Glutamatergic neuron (in vitro differentiated cells): ENCODE measurements at regions not wholly inside any gene's neighbourhood (a gene's known extent, or its start where the extent isn't known, plus 50 kb on each side); places are given as distances from the start of the nearest gene placed in this dataset.

Source experiments
- DNase-seq: peaks from one replicate; pipeline ENCODE4 v3.0.0; 2022
- H3K27ac Mint-ChIP-seq: one replicate; pipeline ENCODE4 v1.8.0; 2020; ENCODE audit warnings: mild to moderate bottlenecking, mixed read lengths, inconsistent platforms; ENCODE audit not compliant: unreplicated experiment
- H3K27me3 Mint-ChIP-seq: one replicate; pipeline ENCODE4 v1.8.0; 2020; ENCODE audit warnings: mild to moderate bottlenecking, moderate library complexity, mixed read lengths, inconsistent platforms; ENCODE audit not compliant: unreplicated experiment
- H3K36me3 Mint-ChIP-seq: one replicate; pipeline ENCODE4 v1.8.0; 2020; ENCODE audit warnings: mild to moderate bottlenecking, mixed read lengths, inconsistent platforms; ENCODE audit not compliant: unreplicated experiment
- H3K4me1 Mint-ChIP-seq: one replicate; pipeline ENCODE4 v1.8.0; 2020; ENCODE audit warnings: mild to moderate bottlenecking, low read depth, mixed read lengths, inconsistent platforms; ENCODE audit not compliant: unreplicated experiment
- H3K4me3 Mint-ChIP-seq: one replicate; pipeline ENCODE4 v1.8.0; 2020; ENCODE audit warnings: mild to moderate bottlenecking, mixed read lengths, inconsistent platforms; ENCODE audit not compliant: unreplicated experiment
- H3K9me3 Mint-ChIP-seq: one replicate; pipeline ENCODE4 v1.8.0; 2020; ENCODE audit warnings: mild to moderate bottlenecking, moderate library complexity, mixed read lengths, inconsistent platforms; ENCODE audit not compliant: unreplicated experiment
- CTCF ChIP-seq: fragments of 200-600 bp; sonication (generic); IDR thresholded peaks from one replicate; pipeline ENCODE4 v1.5.0; 2021; ENCODE audit not compliant: partially characterized antibody, unreplicated experiment

DNA sequence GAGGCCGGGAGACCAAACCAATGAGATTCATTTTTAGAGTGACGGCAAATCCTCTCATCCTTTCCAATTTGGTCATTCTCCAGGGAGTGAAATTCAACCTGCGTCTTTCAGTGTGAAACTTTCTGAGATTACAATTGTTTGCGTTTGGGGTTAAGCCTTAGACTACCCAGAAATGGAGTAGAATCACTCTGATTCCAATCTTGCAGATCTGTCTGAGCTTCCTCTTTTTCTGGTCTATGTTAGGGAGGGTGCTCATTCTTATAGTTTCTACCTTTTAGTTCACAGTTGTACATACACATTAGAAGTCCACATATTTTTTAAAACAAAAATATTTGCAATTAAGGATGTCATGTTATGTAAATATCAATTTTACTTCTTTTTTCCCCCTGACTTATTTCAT is 183.0 kb upstream of the PHACTR1 start:
- TF ChIP-seq CTCF = no peak
- Mint-ChIP-seq H3K9me3 (no peaks in the 10 kb centered on the region), H3K27me3 (no peaks in the 10 kb centered on the region), H3K4me3 (no peak overlapping the region), H3K4me1 (peaks cover 7% of the 10 kb centered on the region), H3K36me3 (no peaks in the 10 kb centered on the region), H3K27ac (no peak overlapping the region)
- no peak for DNase-seq

DNA sequence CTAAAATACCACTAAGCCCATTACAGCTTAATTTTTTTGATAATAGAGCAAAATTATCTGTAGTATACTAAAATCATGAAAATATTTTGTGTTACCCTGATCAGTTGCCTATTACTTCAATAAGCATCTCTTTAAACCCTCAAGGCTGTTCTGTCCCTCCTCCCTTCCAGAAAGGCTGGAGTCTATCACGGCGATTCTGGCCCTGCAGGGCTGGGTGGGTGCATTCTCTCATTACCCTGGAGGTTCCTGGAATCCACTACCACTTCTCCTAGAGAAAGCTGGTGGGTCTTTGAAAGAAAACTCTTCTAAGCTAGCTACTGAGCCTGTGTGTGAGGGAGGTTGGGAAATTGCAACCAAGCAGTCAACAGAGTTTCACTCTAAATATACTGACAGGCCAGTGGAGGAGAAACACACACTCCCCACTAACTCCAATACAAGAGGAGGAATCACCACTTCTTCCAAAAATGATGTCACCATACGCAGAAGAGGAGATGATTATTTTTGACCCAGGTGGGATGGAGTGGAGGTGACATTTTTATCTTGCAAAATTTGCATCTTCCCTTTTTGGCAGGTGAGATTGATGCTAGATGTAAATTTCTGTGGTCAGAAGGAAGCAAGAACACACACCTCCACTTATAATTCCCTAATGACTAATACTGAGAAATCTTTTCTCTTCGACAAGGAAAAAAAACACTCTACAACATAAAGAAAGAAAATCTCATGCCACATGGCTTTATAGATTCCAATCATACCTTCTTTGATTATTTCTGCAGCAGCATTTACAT is 182.3 kb upstream of the PHACTR1 start:
- Mint-ChIP-seq H3K27ac (no peak overlapping the region), H3K27me3 (no peaks in the 10 kb centered on the region), H3K4me1 (peaks cover 7% of the 10 kb centered on the region), H3K4me3 (no peak overlapping the region), H3K9me3 (no peaks in the 10 kb centered on the region), H3K36me3 (no peaks in the 10 kb centered on the region)
- no peak for TF ChIP-seq CTCF
- DNase-seq = no peak

DNA sequence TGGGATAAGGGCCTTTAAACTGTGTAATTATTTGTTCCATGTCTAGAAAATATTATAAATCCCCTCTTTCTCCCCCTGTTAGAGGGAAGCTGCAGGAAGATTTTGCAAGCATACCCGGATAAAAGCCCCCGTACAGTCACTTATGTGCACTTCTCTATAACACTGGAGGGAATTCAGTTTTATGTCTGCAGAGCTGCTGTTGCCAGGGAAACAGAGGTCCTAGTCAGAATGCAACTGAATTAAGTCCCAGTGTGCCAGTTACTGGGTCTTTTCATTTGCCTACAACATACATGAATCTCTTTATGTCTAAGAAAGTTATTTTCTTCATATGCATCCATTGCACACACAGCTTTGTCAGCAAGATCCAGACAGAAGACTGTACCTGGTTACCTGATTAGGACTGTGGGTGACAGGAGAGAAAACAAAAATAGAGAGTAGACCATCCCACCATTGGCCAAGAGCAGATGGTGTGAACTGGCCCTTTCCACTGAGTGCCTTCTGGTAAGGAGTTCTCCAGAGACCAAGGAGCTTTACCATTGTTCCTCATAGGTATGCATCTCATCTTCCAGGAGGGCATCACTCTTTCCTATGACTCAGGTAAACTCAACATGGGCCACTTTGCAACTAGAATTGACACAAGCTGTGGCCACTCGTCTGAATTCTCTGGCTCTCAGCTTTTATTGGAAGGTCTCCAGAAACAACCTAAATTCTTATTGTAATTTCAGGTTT is 180.8 kb upstream of the PHACTR1 start:
- no peaks in the 10 kb centered on the region for H3K4me1 Mint-ChIP-seq
- no peaks in the 10 kb centered on the region for H3K27me3 Mint-ChIP-seq
- no peak for DNase-seq
- H3K9me3 Mint-ChIP-seq = no peaks in the 10 kb centered on the region
- H3K4me3 Mint-ChIP-seq = no peak overlapping the region
- H3K36me3 Mint-ChIP-seq = no peaks in the 10 kb centered on the region
- TF ChIP-seq CTCF = no peak
- H3K27ac Mint-ChIP-seq = no peak overlapping the region

GRCh38 chr6:12536416-12536815 is 180.2 kb upstream of the PHACTR1 start:
- TF ChIP-seq CTCF = no peak
- no peak for DNase-seq
- no peaks in the 10 kb centered on the region for H3K4me1 Mint-ChIP-seq
- no peak overlapping the region for H3K27ac Mint-ChIP-seq
- H3K27me3 Mint-ChIP-seq = no peaks in the 10 kb centered on the region
- H3K4me3 Mint-ChIP-seq = no peak overlapping the region
- H3K36me3 Mint-ChIP-seq = no peaks in the 10 kb centered on the region
- no peaks in the 10 kb centered on the region for H3K9me3 Mint-ChIP-seq

GRCh38 chr6:12537389-12537788 is 179.2 kb upstream of the PHACTR1 start:
- TF ChIP-seq CTCF = no peak
- no peak for DNase-seq
- H3K27ac Mint-ChIP-seq = no peak overlapping the region
- no peaks in the 10 kb centered on the region for H3K4me1 Mint-ChIP-seq
- H3K9me3 Mint-ChIP-seq = no peaks in the 10 kb centered on the region
- H3K27me3 Mint-ChIP-seq = no peaks in the 10 kb centered on the region
- H3K36me3 Mint-ChIP-seq = no peaks in the 10 kb centered on the region
- no peak overlapping the region for H3K4me3 Mint-ChIP-seq
